Inflammatory macrophage (primary cell): ENCODE measurements at regions not wholly inside any gene's neighbourhood (a gene's known extent, or its start where the extent isn't known, plus 50 kb on each side); places are given as distances from the start of the nearest gene placed in this dataset.
"Not testable (repeated sequence)": the region's sequence is repeated elsewhere in the genome, so short reads cannot be mapped to it uniquely, and the experiment has no call there.

Experiments
- DNase-seq, 2 donors: peaks; one replicate each; pipeline ENCODE4 v3.0.0-alpha.2; 2020 to 2022

DNA sequence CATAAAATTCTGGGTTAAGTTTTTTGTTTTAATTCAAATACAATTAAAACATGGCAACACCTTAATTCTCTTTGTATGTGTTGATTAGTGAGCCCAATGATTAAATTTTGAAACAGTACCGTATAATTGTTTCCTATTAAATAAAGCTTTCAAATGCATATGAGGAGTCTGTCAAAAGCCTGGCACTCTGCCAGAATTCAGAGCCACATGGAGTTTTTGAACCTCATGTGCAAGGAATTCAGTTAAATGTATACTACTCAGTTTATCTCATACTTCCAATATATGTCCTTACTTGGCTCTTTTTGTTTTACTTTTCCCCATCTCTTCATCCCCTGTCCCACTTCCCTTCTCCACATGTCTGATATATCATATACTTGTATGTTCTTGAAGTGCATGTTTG is 165.6 kb upstream of the FAM3C start:
- no peak for DNase-seq

DNA sequence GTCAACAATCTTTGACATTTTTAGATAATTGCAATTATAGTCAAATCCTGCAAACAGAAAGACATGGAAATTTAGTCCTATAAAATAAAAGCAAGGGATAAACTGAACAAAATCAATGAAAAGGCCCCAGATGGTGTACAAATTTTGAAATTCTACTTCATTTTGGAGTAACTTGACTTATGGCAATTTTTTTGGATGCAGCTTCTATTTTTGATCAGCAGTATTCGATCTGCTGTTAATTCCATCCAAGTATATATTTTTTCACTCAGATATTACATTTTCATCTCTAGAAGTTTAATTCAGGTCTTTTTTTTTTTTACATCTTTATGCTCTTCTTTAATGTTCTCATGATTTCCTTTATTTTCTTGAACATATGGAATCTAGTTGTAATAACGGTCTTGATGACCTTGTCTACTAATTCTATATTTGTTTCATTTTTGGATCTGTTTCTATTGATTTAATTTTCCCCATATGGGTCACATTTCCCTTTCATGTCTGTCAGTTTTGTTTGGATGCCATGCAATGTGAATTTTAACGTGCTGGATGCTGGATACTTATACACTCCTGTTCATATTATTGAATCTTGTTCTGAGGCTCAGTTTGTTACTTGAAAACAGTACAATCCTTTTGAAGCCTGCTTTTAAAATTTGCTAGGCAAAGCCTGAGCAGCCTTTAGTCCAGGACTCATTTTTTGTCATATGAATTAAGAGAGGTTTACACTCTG is 164.3 kb upstream of the FAM3C start:
- DNase-seq, result no peak

DNA sequence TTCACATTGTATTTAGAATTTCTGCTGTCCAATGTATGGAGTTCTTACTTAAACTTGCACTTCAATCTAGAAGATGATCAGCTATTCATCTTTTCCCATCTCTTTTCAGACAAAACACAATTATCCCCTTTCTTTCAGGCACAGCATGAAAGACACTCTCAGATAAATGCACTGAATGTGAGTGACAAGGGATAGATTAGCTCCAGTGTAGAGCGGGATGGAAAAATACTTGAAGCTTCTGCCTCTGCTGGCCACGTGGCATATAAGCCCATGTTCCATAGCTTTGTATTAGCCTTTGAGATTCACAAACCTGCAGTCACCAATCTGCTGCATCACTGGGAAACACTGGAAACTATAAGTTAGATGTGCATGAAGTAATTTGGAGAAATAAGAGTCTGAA is 162.2 kb upstream of the FAM3C start:
- DNase-seq, result no peak

DNA sequence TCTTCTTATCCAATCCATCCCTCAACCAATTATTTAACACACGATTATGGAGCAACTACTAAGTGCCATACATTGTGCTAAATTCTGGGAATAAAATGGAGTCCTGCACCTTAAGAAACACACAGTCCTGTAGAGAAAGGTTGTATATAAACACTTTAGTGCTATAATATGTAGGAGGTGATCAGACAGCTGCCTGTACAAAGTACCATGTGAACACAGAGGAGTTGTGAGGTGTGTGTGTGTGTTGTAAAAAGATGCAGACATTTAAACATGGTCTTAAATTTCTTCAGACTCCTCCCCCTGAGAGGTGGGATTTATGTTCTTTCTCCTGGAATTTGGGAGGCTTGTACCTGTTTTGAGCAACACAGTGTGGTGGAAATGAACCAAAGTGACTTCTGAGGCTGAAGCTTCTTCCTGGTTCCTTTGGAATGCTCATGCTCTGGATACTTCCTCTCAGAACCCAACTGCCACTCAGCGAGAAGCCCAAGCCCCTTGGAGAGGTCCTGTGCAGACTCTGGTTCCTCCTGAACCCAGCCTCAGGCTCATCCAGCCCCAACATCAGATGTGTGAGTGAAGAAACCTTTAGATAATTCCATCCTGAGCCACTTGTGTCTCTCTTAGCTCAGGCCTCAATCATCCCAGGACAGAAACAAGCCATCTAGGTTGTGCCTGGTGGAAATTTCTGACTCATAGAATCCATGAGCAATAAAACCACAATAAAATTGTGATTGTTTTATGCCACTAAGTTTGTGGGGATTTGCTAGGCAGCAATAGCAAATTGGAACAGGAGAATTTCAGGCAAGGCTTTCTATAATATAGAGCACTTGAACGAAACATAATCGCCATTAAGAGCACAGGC is 161.2 kb upstream of the FAM3C start:
- no peak for DNase-seq

DNA sequence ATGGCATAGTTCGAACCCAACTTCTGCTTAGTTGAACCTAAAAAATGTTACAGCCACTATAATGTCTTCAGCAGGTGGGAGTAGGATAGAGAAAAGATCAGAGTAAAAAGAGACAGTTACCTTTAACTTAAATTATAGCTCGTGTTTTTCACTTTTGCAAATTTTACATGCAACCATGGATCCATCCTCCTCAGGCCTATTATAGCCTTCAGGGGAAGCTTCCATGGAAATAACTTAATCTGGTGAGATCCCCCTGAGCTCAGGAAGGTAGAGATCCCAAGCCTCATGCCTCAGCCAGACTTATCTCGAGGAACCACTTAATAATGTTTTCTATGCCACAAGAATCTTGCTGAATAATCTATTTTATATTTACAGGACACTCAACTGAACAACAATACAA is 159.4 kb upstream of the FAM3C start:
- no peak for DNase-seq

DNA sequence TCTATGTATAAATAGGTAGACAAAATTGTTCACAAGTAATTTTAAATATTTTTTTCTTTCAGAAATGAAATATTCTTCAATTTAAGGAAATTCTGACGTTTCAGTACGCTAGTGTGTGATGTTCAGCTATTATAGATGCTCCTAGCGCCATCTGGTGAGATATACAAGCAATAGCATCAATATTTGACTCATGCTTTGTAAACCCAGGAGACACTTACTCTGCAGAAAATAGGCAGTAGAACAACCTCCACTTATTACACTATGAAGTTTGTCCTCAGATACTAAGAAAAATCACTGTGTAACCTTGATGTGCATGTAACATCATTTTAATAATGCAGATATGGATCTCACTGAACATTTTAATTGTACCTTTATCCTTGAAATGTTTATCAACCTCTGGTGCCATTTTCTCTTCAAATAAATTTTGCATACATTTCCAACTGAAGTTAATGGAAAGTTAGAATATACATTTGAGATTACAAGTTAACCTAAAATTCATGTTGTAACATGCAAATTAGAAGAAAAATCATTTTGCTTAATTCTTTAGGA is 151.5 kb upstream of the FAM3C start:
- DNase-seq, result peak; percentile 50 to 60

DNA sequence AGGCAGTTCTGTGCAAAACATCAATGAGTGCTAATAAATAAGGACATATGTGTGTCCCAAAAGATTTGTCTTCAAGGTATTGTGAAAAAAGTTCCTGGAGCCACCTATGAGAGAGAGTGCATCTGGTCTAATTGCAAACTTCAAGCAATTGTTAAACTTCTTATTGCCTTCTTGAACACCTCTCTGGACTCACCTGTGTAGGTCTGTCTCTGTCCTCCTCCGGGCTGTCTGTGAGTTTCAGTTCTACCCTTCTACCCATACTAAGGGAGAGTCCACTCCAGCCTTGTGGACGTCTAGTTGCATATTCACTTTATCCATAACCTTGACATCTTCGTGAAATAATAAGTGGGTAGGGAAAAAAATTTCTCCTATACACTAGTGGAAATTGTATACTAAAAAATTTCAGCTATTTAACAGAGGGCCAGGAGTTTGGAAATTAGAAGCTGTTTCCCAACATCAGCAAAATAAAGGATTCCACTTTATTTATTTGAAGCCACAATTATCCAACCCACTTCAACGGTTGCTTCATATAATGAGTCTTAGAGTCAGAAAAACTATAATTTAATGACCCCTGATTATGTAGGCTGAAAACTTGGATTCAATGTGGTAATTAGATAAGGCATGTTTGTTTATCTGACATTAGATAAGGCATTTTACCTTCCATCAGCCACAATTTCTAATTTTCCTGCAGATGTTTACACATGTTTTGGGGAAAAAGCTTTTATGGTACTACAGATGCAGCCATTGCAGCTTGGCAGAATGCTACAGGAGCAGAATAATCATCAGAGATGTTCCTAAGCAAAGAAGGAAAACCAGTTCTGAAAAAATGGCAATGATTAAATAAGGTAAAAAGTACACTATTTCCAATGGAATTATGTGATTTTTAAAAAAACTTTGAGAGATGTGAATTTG is 150.8 kb upstream of the FAM3C start:
- no peak for DNase-seq

DNA sequence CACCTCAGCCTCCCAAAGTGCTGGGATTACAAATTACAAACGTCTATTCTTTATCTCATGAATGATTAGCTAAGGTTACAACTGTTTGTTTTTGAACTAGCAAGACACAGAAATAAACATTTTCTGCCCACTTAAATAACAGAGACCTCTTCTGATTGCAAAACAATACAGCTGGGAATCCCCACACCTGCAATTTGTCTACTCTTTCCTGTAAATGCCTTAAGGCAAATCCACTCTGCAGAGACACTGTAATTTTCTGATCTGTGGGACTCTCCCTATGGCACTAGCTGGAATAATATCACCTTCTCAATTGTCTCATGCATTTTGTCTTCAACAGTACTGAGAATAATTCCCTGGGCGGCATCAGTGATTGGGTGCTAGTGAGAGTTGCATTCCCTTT is 149.3 kb upstream of the FAM3C start:
- no peak for DNase-seq

DNA sequence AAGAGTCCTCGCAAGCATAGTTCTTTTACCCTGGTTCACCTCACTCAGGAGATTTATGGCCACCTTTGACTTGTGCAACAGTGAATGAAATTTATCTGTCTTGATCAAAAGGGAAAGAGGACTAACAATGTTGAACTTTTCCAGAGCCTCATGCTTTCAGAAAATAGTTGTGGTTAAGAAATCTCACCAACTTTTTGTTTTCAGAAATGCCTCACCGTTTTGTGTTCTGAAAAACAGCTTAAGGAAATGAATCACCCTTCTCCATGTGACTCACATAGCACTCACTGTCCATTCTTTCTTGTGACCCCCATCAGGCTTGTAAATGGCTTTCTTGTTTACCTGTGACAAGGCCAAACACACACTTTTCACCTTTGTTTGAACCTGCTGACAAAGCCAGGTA is 148.6 kb upstream of the FAM3C start:
- peak; percentile 3 to 13 for DNase-seq

DNA sequence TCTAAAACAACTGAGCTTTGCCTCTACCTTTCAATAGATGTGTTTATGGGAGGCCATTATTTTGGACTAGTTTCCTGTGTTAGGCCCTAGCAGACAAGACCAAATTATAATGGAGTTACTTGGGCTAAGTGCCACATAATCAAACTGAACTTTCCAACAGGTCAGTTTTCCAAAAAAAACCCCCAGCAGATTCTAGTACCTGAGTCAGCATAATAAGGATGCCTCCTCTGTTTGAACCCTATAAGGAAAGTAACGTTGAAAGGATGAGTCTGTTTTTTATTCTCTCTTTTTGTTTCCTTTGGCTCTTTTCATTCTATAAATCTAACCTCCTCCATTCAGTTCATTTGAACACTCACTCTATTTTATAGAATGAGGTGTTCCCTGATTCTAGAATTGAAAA is 148.1 kb upstream of the FAM3C start:
- DNase-seq, result no peak

DNA sequence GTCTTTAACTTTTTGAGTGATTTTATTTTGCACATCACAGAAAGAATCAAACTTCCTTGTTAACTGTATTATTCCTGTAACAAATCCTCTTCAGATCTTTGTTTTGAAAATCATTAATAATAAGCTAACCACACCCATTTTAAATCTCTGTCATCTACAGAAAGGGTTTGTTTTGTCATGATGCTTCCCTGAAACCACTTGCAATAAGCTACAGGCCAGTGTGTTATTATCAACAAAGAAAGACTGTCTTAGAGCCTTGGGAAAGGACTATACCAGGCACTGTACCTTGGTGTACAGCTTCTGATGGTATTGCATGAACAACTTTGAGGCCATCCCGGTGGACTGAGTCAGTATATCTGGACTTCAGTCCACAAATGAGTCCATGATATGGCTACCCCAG is 145.3 kb upstream of the FAM3C start:
- DNase-seq, result no peak

DNA sequence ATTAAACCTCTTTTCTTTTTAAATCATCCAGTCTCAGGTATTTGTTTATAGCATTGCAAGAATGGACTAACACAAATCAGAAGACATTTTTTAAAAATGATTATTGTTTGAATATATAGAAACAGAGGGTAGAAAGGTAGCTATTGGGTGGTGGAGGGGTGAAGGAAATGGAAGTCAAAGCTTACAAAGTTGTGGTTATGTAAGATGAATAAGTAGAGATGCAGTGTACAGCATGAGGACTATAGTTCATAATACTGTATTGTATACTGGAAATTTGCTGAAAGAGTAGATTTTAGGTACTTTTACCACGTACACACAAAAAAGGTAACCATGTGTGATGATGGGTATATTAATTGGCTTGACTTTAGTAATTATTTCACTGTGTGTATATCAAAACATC is 144.0 kb upstream of the FAM3C start:
- no peak for DNase-seq

DNA sequence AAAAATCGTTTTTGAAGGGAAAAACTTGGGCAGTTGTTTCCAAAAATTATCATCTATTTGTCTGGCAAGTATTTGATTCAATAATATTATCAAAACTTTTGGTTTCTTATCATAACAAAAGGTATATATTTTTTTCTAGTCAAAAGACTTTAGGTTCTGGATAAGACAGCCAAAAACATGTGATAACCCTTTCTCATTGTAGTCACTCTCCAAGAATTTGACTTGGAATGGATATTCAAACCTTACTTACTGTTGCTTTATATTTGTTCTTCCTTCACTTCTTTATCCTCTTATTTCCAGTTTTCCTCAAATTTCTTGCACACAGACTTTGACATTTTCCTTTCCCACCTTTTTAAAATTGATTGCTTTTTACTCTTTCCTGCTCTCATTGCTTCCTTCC is 140.9 kb upstream of the FAM3C start:
- DNase-seq, result no peak

DNA sequence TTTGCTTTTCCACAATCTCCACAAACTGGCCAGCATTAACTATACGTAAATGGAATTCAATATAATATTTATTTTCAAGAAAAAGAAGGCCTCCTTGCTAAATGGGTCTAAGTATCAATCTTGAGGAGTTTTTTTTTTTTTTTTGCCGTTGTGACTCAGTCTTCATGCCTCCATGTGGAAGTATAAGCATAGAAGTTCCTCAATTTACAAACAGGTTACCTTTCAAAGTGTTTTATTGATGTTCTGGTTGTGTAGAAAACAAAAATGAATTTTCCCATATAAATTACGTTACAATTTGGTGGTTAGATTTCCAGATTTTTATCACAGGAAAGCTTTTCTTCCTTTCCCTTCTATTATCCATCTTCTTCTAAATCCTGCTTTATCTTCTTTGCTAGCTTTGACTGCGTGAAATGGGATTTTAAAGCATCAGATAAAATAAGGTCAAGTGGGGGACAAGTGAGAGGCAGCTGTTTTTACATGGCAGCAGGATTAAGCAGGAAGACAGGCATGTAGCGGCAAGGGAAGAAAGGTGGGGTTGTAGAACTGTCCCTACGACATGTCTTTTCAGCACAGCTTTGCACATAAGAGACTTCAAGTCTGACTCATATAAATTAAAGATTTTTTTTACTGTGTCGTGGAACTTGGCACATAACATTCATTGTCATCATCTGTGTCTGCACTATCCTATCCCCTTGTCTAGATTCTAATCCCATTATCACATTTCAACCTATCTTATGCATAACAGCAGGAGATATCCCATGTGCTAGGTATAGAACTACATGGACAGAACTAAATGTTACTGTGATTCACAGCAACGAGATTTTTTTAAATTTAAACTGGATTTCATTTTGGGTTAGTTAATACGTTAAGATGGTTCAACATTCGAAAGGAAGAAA is 135.3 kb upstream of the FAM3C start:
- DNase-seq, result no peak

DNA sequence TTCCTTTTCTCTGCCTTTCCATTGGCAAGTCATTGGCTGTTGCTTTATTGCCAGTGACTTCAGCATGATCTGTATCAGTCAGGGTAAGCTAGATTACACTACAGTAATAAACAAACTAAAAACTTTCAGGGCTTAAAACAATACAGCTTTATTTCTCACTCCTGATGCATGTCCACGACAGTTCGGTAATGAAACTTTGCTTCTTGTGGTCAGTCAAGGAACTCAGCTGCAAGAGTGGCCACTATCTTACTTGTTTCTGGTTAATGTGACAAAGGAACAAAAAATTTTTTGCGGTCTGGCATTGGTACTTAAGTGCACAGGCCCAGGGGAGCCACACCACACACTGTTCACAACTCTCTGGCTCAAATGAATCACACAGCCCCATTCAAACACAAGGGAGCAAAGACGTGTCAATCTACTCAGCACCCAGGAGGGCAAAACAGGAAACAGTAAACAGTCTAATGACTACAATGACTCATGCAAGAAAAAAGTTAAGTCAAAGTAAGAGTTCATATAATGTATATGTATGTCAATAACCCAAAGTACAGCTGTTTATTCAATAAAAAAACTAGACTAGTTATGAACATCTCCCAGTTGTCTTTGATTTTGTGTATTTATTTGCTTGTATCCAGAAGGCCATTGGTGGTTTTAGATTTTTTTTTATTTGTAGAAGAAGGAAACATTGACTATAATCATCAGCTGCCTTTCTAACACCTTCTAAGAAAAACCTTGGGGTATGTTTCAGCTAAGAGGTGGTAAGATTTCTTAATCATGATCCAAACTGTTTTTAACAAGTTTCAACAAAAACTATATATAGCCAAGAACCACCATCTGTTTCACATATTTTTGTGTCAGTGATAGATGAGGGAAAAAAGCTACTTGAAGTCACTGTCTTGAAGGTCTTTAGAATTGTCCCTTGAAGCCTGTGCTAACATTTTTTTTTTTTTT is 134.4 kb upstream of the FAM3C start:
- no peak for DNase-seq

DNA sequence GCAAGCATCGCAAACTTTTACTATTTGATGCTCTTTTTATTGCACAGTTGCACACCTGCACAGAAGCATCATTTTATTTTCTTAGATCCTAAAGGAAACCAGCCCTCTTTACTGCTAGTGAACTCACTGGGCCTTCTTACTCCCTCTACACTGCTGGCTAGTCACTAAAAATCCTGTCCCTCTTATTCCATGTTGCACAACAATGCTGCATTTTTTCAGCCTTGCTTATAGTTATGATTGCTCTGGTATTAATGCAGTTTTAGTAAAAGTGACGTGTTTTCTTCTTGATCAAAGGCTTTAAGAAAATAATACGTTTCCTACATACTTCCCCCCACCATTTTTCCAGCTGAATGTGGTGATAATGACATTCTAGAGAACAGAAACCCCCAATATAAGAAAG is 132.9 kb upstream of the FAM3C start:
- DNase-seq, result no peak

DNA sequence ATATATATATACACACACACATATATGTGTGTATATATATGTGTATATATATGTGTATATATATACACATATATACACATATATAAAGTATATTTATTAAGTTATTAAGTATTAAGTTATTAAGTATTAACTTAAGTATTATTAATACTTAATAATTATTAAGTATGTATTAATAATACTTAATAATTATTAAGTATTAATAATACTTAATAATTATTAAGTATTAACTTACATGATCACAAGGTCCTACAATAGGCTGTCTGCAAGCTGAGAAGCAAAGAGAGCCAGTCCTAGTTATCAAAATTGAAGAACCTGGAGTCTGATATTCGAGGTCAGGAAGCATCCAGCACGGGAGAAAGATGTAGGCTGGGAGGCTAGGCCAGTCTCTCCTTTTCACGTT is 130.1 kb upstream of the FAM3C start:
- not testable (repeated sequence) for DNase-seq

DNA sequence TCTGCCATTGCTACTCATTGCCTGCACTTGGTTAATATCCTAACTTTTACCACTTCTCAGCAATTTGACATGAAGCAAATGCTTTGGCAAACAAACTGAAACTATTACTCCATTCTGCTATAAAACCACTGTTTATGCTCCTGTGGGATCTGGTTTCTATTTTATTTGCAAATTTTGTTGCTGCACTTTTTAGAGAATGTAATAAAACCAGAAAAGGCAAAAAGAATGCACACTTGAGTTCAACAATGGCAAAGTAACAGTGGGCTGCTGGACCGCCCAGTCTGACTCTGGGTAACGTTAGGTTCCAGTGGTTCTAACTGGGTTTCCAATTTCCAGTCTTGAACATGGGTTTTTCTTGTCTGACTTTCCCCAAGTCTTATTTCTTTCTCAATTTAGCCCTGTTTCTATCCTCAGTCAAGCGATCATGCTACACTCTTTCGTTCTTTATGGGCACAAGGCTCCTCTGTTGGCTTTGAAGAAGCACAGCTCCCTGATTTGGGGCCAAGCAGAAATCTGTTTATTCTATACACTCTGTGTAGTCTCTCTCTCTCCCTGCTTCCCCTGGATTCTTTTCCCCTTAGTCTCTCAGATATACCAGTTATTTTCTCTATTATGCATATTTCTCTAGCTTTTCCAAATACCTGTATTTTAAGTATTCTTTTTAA is 129.2 kb upstream of the FAM3C start:
- DNase-seq, result no peak

DNA sequence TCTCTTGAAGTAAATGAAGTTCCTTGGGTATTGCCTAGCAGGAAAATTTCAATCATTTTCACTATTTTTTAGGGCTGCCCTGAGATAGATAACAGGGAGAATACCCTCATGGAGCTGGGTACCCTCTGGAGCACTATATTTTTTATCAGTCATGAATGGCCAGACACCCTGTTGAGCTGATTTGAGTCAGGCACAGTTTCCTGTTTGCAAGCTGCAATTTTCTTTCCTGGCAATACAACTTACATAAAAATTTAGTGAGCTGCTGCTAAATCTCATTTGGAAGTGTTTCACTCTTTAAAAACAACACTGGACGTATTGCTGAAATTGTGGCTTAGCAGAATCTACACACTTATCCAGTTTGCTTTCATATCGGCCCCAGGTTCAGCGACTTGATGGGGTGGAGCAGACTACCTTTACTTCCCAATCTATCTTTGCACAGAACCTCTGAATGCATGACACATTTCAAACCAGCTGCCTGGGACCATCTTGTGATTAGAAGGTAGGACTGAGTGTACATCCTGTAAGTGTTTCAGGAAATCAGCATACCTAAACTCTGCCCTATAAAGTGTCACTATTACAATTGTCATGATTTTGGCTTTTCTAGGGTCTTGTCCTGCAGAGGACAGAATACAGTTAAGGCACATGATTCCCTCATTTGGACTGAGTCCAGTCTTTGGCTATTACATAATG is 125.7 kb upstream of the FAM3C start:
- no peak for DNase-seq
